ACC112 (cell line): ENCODE measurements at regions not wholly inside any gene's neighbourhood (a gene's known extent, or its start where the extent isn't known, plus 50 kb on each side); places are given as distances from the start of the nearest gene placed in this dataset.

Experiments used
- H2AFZ ChIP-seq: fragments of 200-600 bp; sonication (generic); one replicate; pipeline ENCODE4 v1.6.0; 2017; ENCODE audit warnings: antibody characterized with exemption, low read length; ENCODE audit not compliant: unreplicated experiment
- H3K27ac ChIP-seq: fragments of 200-600 bp; sonication (generic); 2 replicates; pipeline ENCODE4 v1.5.1; 2014; ENCODE audit warnings: low read depth, mild to moderate bottlenecking, antibody characterized with exemption, low read length, moderate library complexity
- H3K27me3 ChIP-seq: fragments of 200-600 bp; sonication (generic); 2 replicates; pipeline ENCODE4 v1.6.1; 2014; ENCODE audit warnings: mild to moderate bottlenecking, antibody characterized with exemption, low read length, moderate library complexity, mixed read lengths; ENCODE audit not compliant: insufficient read depth
- H3K36me3 ChIP-seq: fragments of 200-600 bp; sonication (generic); 2 replicates; pipeline ENCODE4 v1.6.1; 2016; ENCODE audit warnings: mild to moderate bottlenecking, antibody characterized with exemption, low read length, moderate library complexity, mixed read lengths; ENCODE audit not compliant: insufficient read depth
- H3K4me1 ChIP-seq: fragments of 200-600 bp; sonication (generic); one replicate; pipeline ENCODE4 v1.6.1; 2016; ENCODE audit warnings: low read length, mixed read lengths; ENCODE audit not compliant: insufficient read depth, unreplicated experiment, control insufficient read depth
- H3K4me3 ChIP-seq: fragments of 200-600 bp; sonication (generic); 2 replicates; pipeline ENCODE4 v1.5.1; 2014; ENCODE audit warnings: mild to moderate bottlenecking, low read depth, low read length
- H3K79me2 ChIP-seq: fragments of 200-600 bp; sonication (generic); one replicate; pipeline ENCODE4 v1.6.0; 2016; ENCODE audit warnings: low read length; ENCODE audit not compliant: control insufficient read depth, unreplicated experiment, insufficient read depth

- Histone ChIP-seq H3K36me3 (no peaks in the 10 kb centered on the region), H3K4me3 (no peak overlapping the region), H3K27ac (no peak overlapping the region), H3K27me3 (no peaks in the 10 kb centered on the region), H2AFZ (no peak overlapping the region), H3K4me1 (no peaks in the 10 kb centered on the region), H3K79me2 (no peaks in the 10 kb centered on the region)
Observed at GRCh38 chr9:119036969-119037368, 332.3 kb downstream of the BRINP1 start.

GRCh38 chr9:119043996-119044395 is 325.2 kb downstream of the BRINP1 start:
- Histone ChIP-seq H2AFZ (no peak overlapping the region), H3K27me3 (no peaks in the 10 kb centered on the region), H3K36me3 (no peaks in the 10 kb centered on the region), H3K27ac (no peak overlapping the region), H3K79me2 (no peaks in the 10 kb centered on the region), H3K4me3 (no peak overlapping the region), H3K4me1 (no peaks in the 10 kb centered on the region)

- H3K36me3 ChIP-seq: no peaks in the 10 kb centered on the region
- H3K4me3 ChIP-seq: no peak overlapping the region
- no peaks in the 10 kb centered on the region for H3K27me3 ChIP-seq
- no peaks in the 10 kb centered on the region for H3K4me1 ChIP-seq
- no peak overlapping the region for H3K27ac ChIP-seq
- H3K79me2 ChIP-seq: no peaks in the 10 kb centered on the region
- H2AFZ ChIP-seq: no peak overlapping the region
Observed at GRCh38 chr9:119044806-119045205, 324.4 kb downstream of the BRINP1 start.

- Histone ChIP-seq H3K4me1 (no peaks in the 10 kb centered on the region), H3K79me2 (no peaks in the 10 kb centered on the region), H3K27me3 (no peaks in the 10 kb centered on the region), H3K36me3 (no peaks in the 10 kb centered on the region), H3K27ac (no peak overlapping the region), H2AFZ (no peak overlapping the region), H3K4me3 (no peak overlapping the region)
Observed at GRCh38 chr9:119047513-119048307, 321.5 kb downstream of the BRINP1 start.

DNA sequence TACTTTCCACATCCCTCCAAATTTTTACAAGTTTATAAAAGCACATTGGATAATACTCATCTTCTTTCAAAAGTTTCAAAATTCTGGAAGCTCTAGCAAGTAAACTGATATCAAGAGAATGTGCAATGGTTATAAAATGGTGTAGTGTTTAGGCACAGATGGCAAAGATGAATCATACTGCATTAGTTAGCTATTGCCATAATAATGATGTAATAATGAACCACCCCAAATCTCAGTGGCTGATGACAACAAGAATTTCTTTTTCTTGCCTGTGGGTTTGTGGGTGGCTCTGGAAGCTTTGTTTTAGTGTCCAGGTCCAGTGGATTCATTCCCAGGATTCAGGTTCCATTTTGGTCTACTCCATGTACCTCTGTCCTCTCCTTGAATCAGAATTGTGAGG is 319.0 kb downstream of the BRINP1 start:
- Histone ChIP-seq H3K4me1 (no peaks in the 10 kb centered on the region), H3K79me2 (no peaks in the 10 kb centered on the region), H2AFZ (no peak overlapping the region), H3K27me3 (no peaks in the 10 kb centered on the region), H3K4me3 (no peak overlapping the region), H3K27ac (no peak overlapping the region), H3K36me3 (no peaks in the 10 kb centered on the region)

- Histone ChIP-seq H3K27ac (no peak overlapping the region), H2AFZ (no peak overlapping the region), H3K4me3 (no peak overlapping the region), H3K79me2 (no peaks in the 10 kb centered on the region), H3K27me3 (no peaks in the 10 kb centered on the region), H3K36me3 (no peaks in the 10 kb centered on the region), H3K4me1 (no peaks in the 10 kb centered on the region)
Observed at GRCh38 chr9:119052339-119053030, 316.8 kb downstream of the BRINP1 start.

GRCh38 chr9:119053070-119053469 is 316.2 kb downstream of the BRINP1 start:
- no peak overlapping the region for H3K27ac ChIP-seq

DNA sequence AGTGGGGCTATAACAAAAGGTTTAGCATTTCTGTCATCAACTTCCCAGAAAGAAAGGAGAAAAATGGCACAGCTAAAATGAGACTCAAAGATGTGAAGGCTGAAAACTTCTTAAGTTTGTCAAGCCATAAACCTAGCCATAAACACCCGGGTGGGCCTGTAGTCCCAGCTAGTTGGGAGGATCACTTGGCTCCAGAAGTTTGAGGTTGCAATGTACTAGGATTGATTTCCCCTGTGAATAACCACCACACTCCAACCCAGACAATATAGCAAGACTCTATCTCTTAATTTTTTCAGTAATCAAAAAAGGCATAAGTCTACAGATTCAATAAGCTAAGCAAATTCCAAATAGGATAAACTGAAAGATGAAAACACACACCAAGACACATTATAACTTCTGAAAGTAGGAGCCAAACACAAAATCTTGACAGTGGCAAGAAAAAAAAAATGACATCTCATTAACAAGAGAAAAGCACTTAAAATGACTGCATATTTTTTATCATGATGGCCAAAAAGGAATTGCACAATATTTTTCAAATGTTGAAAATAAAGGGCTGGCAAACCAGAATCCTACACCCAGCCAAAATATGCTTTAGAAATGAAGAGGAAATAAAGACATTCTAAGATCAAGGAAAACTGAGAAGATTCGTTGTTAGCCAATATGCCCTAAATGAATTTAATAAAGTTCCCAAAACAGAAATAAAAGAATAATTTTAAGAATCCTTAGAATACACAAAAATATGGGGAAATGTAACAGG is 308.4 kb downstream of the BRINP1 start:
- Histone ChIP-seq H2AFZ (no peak overlapping the region), H3K27me3 (no peaks in the 10 kb centered on the region), H3K79me2 (no peaks in the 10 kb centered on the region), H3K27ac (no peak overlapping the region), H3K4me3 (no peak overlapping the region), H3K36me3 (no peaks in the 10 kb centered on the region), H3K4me1 (no peaks in the 10 kb centered on the region)

More at GRCh38 chr9:119053070-119053469, 316.2 kb downstream of the BRINP1 start:
- no peaks in the 10 kb centered on the region for H3K36me3 ChIP-seq
- no peaks in the 10 kb centered on the region for H3K79me2 ChIP-seq
- no peak overlapping the region for H2AFZ ChIP-seq
- no peaks in the 10 kb centered on the region for H3K4me1 ChIP-seq
- no peak overlapping the region for H3K4me3 ChIP-seq
- H3K27me3 ChIP-seq: no peaks in the 10 kb centered on the region

DNA sequence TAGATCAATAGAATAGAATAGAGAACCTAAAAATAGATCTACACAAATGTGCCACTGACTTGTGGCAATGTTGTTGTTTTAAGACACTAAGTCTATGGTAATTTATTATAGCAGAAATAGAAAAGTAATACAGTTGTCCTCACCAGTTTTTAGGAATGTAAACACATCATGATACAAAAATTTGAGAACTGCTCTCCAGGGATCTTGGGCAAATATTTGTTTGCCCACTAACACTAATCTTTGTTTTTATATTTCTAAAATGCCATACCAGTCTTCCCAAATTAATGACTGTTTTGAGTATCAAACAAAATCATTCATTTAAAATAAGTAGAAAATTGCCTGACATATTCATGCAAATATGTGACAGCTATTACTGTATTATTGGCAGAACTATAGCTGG is 297.6 kb downstream of the BRINP1 start:
- no peaks in the 10 kb centered on the region for H3K79me2 ChIP-seq
- H2AFZ ChIP-seq: no peak overlapping the region
- no peak overlapping the region for H3K4me3 ChIP-seq
- no peaks in the 10 kb centered on the region for H3K4me1 ChIP-seq
- no peaks in the 10 kb centered on the region for H3K36me3 ChIP-seq
- no peaks in the 10 kb centered on the region for H3K27me3 ChIP-seq
- H3K27ac ChIP-seq: no peak overlapping the region

- no peaks in the 10 kb centered on the region for H3K79me2 ChIP-seq
- H2AFZ ChIP-seq: no peak overlapping the region
- H3K27ac ChIP-seq: no peak overlapping the region
- H3K27me3 ChIP-seq: no peaks in the 10 kb centered on the region
- H3K36me3 ChIP-seq: no peaks in the 10 kb centered on the region
- H3K4me3 ChIP-seq: no peak overlapping the region
- no peaks in the 10 kb centered on the region for H3K4me1 ChIP-seq
Observed at GRCh38 chr9:119074017-119074416, 295.2 kb downstream of the BRINP1 start.
